ENCODE measurements at regions not wholly inside any gene's neighbourhood (a gene's known extent, or its start where the extent isn't known, plus 50 kb on each side); places are given as distances from the start of the nearest gene placed in this dataset.
"Not testable (repeated sequence)": the region's sequence is repeated elsewhere in the genome, so short reads cannot be mapped to it uniquely, and the experiment has no call there.

DNA sequence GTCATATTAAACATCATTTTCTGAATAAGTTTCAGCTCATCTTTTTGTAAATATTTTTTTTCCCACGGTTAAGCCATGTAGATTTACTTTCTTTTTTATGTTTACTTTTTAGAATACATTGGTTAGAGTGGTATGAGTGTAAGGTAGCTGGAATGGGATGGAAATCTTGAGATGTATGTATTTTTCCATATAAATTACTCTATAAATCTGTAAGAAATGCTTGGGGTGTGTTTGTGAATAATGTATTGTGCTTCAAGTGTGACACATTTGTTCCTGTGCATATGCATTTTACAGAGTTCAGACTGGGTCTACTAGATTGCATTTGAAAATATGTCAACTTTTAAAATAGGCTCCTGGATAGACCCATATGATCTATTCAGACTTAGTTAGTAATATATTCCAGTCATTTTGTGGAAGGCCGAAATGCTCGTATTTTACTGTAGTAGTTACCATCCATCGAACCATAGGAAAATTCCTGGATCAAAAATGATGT is 756.8 kb downstream of the RAPGEF2 start:
- Histone ChIP-seq H3K36me3 (no peaks in the 10 kb centered on the region), H3K27me3 (no peaks in the 10 kb centered on the region), H3K9me3 (no peaks in the 10 kb centered on the region), H3K27ac (no peak overlapping the region), H3K4me3 (no peak overlapping the region), H3K4me1 (ENCODE audit: insufficient read depth) (no peaks in the 10 kb centered on the region)
- intact Hi-C loops (cut with DNase I) = no loop called here
- WGBS, 3 donors = 89 to 93% (median 93%) methylated on average over 4 of the region's 4 CpGs
- TF ChIP-seq, protein P1, sequence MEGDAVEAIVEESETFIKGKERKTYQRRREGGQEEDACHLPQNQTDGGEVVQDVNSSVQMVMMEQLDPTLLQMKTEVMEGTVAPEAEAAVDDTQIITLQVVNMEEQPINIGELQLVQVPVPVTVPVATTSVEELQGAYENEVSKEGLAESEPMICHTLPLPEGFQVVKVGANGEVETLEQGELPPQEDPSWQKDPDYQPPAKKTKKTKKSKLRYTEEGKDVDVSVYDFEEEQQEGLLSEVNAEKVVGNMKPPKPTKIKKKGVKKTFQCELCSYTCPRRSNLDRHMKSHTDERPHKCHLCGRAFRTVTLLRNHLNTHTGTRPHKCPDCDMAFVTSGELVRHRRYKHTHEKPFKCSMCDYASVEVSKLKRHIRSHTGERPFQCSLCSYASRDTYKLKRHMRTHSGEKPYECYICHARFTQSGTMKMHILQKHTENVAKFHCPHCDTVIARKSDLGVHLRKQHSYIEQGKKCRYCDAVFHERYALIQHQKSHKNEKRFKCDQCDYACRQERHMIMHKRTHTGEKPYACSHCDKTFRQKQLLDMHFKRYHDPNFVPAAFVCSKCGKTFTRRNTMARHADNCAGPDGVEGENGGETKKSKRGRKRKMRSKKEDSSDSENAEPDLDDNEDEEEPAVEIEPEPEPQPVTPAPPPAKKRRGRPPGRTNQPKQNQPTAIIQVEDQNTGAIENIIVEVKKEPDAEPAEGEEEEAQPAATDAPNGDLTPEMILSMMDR (IDR thresholded peaks at IDR 0.05) = no peak
- TF ChIP-seq POLR2A (IDR thresholded peaks at IDR 0.05) = no peak
- TF ChIP-seq EP300 (IDR thresholded peaks at IDR 0.05) = no peak
- DNase-seq = no peak

DNA sequence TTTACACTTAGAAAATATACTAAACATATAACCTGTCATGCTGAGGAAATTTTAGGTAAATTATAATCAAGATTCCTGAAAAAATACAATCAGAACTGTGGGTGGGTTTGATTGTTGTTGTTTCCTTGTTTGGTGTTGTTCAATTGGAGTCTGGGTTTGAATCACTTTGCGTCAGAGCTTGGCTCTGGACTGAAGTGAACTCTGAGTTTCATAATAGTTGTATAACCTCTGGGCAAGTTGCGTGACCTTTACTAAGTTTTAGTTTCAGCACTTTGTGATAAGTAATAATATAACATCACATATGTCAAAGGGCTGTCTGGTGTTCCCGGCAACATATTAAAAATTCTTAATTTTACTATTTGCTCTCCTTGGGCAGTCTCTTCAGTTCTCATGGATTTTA is 758.1 kb downstream of the RAPGEF2 start:
- intact Hi-C loops (cut with DNase I) = no loop called here
- Histone ChIP-seq H3K36me3 (no peaks in the 10 kb centered on the region), H3K27ac (no peak overlapping the region), H3K4me3 (no peak overlapping the region), H3K27me3 (no peaks in the 10 kb centered on the region), H3K4me1 (ENCODE audit: insufficient read depth) (no peaks in the 10 kb centered on the region), H3K9me3 (no peaks in the 10 kb centered on the region)
- TF ChIP-seq POLR2A (IDR thresholded peaks at IDR 0.05) = no peak
- DNase-seq = no peak
- WGBS, 3 donors = 55 to 67% (median 56%) methylated on average over 3 of the region's 3 CpGs

DNA sequence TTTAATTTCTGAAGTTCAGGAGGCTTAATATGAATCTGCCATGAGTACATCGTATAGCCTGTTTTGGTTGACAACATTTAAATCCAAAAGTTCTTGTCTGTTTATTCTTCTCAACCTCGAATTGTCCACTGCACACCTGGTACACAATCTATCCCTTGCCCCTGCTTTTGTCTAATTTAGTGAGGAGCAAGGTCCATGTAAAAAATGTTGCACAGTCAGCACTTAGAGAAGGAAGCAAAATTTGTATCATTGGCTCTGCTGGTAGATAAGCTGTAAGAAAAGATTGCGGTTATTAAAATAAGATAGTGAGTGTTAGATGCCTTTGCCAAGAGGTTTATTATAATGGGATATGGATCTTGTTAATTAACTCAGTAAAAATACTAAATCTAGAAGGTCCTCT is 761.5 kb downstream of the RAPGEF2 start:
- no peaks in the 10 kb centered on the region for H3K4me1 ChIP-seq (ENCODE audit: insufficient read depth)
- no peaks in the 10 kb centered on the region for H3K27me3 ChIP-seq
- H3K4me3 ChIP-seq = no peak overlapping the region
- intact Hi-C loops (cut with DNase I) = no loop called here
- H3K9me3 ChIP-seq = no peaks in the 10 kb centered on the region
- WGBS, 3 donors = 43 to 69% (median 51%) methylated on average over 3 of the region's 3 CpGs
- no peak for DNase-seq
- no peak overlapping the region for H3K27ac ChIP-seq
- H3K36me3 ChIP-seq = no peaks in the 10 kb centered on the region
- TF ChIP-seq, protein P1 (IDR thresholded peaks at IDR 0.05) = no peak

DNA sequence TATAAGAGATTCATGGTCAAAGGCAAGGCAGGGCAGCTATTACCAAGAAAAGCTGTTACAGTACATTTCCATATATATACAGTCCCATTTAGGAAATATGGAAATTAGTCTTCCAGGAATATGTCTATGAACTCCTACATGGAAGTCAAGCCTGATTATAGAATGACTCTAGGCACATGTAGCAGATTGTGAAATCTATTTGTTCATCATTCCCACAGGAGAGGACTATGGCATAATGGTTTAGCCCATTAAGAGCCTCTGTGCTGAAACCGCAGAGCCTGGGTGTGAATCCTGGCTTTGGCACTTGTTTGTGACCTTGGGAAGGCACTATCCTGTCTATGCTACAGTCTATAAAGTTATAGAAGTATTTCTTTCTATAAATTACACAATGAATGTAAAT is 764.8 kb downstream of the RAPGEF2 start:
- H3K9me3 ChIP-seq = no peaks in the 10 kb centered on the region
- H3K27me3 ChIP-seq = no peaks in the 10 kb centered on the region
- H3K36me3 ChIP-seq = no peaks in the 10 kb centered on the region
- H3K4me3 ChIP-seq = no peak overlapping the region
- intact Hi-C loops (cut with DNase I) = no loop called here
- no peak overlapping the region for H3K27ac ChIP-seq
- 83 to 96% (median 86%) methylated on average over 1 of the region's 1 CpG for WGBS, 3 donors
- TF ChIP-seq EP300 (IDR thresholded peaks at IDR 0.05) = no peak
- TF ChIP-seq POLR2A (IDR thresholded peaks at IDR 0.05) = no peak
- TF ChIP-seq, protein P1 (IDR thresholded peaks at IDR 0.05) = no peak
- H3K4me1 ChIP-seq (ENCODE audit: insufficient read depth) = no peaks in the 10 kb centered on the region
- DNase-seq = no peak

DNA sequence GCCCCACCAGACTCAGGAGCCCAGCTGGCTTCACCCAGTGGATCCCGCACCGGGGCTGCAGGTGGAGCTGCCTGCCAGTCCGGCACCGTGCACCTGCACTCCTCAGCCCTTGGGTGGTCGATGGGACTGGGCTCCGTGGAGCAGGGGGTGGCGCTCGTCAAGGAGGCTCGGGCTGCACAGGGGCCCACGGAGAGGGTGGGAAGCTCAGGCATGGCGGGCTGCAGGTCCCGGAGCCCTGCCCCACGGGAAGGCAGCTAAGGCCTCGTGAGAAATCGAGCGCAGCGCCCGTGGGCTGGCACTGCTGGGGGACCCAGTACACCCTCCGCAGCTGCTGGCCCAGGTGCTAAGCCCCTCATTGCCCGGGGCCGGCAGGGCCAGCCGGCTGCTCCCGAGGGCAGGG is 766.1 kb downstream of the RAPGEF2 start:
- H3K4me3 ChIP-seq; H3K4me1 ChIP-seq (ENCODE audit: insufficient read depth); DNase-seq; H3K27me3 ChIP-seq; H3K9me3 ChIP-seq; H3K27ac ChIP-seq; intact Hi-C loops (cut with DNase I); H3K36me3 ChIP-seq: not testable (repeated sequence)
- 94 to 97% (median 95%) methylated on average over 23 of the region's 23 CpGs for WGBS, 3 donors

DNA sequence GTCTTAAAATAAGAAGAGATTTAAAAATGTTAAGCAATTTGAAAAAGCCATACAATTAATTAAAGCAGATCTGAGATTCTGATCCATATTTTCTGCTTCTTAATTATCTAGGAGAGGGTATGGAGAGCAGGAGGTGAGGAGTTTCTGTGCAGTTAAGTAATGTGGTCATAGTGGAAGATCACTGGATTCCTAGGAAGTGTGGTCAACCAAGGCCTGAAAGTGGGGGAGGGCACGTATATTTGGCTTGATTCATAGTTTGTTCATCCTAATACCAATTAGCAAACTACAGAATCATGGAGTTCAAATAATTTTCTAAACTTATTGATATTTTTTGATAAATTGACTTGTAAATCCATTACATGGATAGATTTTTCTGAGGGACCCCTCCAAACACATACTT is 768.3 kb downstream of the RAPGEF2 start:
- intact Hi-C loops (cut with DNase I) = no loop called here
- Histone ChIP-seq H3K27ac (no peak overlapping the region), H3K4me1 (ENCODE audit: insufficient read depth) (no peaks in the 10 kb centered on the region), H3K4me3 (no peak overlapping the region), H3K36me3 (no peaks in the 10 kb centered on the region), H3K27me3 (no peaks in the 10 kb centered on the region), H3K9me3 (no peaks in the 10 kb centered on the region)
- DNase-seq = no peak
- TF ChIP-seq POLR2A (IDR thresholded peaks at IDR 0.05) (no peak), EP300 (IDR thresholded peaks at IDR 0.05) (no peak)
- TF ChIP-seq, protein P1 (IDR thresholded peaks at IDR 0.05) = no peak
- WGBS, 3 donors = 71 to 83% (median 74%) methylated on average over 1 of the region's 1 CpG

All from ovary (tissue), 7 donors.